Mesothelial cell of epicardium (in vitro differentiated cells): ENCODE measurements at regions not wholly inside any gene's neighbourhood (a gene's known extent, or its start where the extent isn't known, plus 50 kb on each side); places are given as distances from the start of the nearest gene placed in this dataset.

ENCODE experiments used
- DNase-seq, 2 experiments: peaks; one replicate each; pipeline ENCODE4 v3.0.0; 2021; ENCODE audit warnings: low spot score in 2 of 2; ENCODE audit not compliant: unreplicated experiment in 2 of 2
- H3K27ac Mint-ChIP-seq: 2 replicates; pipeline ENCODE4 v1.8.0; 2021; ENCODE audit warnings: mixed read lengths
- H3K27me3 Mint-ChIP-seq: 2 replicates; pipeline ENCODE4 v1.8.0; 2021; ENCODE audit warnings: low read depth, mixed read lengths
- H3K36me3 Mint-ChIP-seq: 2 replicates; pipeline ENCODE4 v1.8.0; 2021; ENCODE audit warnings: mixed read lengths
- H3K4me1 Mint-ChIP-seq: 2 replicates; pipeline ENCODE4 v1.8.0; 2021; ENCODE audit warnings: mixed read lengths
- H3K4me3 Mint-ChIP-seq: 2 replicates; pipeline ENCODE4 v1.8.0; 2021; ENCODE audit warnings: mild to moderate bottlenecking, moderate library complexity, mixed read lengths
- H3K9me3 Mint-ChIP-seq: 2 replicates; pipeline ENCODE4 v1.8.0; 2021; ENCODE audit warnings: mixed read lengths
- TF ChIP-seq, protein P1 (sequence below): fragments of 200-600 bp; sonication (generic); IDR thresholded peaks from one replicate; pipeline ENCODE4 v1.5.0; 2021; ENCODE audit warnings: antibody characterized with exemption; ENCODE audit not compliant: unreplicated experiment

DNA sequence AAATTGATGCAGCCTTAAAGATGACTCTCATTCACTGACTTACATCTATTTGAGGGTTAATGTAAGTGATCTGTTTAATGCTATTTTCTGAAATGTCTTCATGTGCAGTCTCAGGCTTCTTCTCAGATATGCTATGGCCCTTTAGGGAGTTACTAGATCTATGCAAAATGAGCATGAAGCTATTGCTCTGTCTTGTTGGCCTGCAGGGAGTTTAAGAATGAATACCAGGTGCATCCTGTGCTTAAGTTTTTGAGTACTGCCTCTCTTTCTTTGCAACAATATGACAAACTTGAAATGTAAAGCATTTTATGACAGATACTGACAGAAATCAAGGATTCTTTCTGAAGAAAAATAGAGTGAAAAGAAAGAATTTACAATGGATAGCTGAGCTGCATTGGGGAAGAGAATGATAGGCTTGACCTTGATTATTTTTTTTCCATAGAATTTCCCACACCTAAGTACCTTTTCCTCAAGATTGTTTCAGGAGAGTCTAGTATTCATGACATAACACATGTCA is 1058.3 kb upstream of the TMEFF2 start:
- TF ChIP-seq, protein P1, sequence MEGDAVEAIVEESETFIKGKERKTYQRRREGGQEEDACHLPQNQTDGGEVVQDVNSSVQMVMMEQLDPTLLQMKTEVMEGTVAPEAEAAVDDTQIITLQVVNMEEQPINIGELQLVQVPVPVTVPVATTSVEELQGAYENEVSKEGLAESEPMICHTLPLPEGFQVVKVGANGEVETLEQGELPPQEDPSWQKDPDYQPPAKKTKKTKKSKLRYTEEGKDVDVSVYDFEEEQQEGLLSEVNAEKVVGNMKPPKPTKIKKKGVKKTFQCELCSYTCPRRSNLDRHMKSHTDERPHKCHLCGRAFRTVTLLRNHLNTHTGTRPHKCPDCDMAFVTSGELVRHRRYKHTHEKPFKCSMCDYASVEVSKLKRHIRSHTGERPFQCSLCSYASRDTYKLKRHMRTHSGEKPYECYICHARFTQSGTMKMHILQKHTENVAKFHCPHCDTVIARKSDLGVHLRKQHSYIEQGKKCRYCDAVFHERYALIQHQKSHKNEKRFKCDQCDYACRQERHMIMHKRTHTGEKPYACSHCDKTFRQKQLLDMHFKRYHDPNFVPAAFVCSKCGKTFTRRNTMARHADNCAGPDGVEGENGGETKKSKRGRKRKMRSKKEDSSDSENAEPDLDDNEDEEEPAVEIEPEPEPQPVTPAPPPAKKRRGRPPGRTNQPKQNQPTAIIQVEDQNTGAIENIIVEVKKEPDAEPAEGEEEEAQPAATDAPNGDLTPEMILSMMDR: no peak
- no peak for DNase-seq
- H3K27ac Mint-ChIP-seq: no peak overlapping the region

DNA sequence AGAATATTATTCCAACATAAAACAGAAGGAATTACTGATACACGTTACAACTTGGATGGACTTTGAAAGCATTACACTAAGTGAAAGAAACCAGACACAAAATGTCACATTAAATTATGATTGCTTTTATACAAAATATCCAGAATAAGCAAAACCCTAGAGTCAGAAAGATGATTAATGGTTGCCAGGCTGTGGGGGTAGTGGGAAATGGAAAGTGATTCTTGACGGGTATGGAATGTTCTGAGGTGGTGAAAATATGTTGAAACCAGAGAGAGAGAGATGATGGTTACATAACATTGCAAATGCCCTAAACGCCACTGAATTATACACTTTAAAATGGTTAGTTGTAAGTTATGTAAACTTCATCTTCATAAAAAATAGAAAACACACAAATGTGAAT is 1057.2 kb upstream of the TMEFF2 start:
- Mint-ChIP-seq H3K4me3 (no peak overlapping the region), H3K36me3 (no peaks in the 10 kb centered on the region), H3K9me3 (peaks cover 6% of the 10 kb centered on the region), H3K27ac (no peak overlapping the region), H3K27me3 (no peaks in the 10 kb centered on the region), H3K4me1 (peaks cover 3% of the 10 kb centered on the region)
- TF ChIP-seq, protein P1: no peak
- DNase-seq: no peak

More for the DNA sequence above, 1058.3 kb upstream of the TMEFF2 start:
- Mint-ChIP-seq H3K36me3 (no peaks in the 10 kb centered on the region), H3K27me3 (no peaks in the 10 kb centered on the region), H3K9me3 (peaks cover 6% of the 10 kb centered on the region), H3K4me1 (peaks cover 3% of the 10 kb centered on the region), H3K4me3 (no peak overlapping the region)

DNA sequence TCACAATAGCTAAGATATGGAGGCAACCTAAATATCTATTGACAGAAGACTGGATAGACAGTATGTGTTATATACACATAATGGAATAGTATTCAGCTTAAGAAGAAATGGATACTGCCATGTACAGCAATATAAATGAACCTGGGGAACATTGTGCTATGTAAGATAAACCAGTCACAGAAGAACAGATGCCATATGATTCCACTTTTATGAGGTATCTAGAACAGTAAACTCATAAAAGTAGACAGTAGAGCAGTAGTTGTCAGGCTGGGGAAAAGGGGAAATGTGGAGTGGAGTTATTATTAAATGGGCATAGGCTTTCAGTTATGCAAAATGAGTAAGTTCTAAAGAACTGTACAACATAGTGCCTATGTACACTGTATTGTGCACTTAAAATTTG is 1055.7 kb upstream of the TMEFF2 start:
- no peaks in the 10 kb centered on the region for H3K36me3 Mint-ChIP-seq
- DNase-seq: no peak
- no peak overlapping the region for H3K4me3 Mint-ChIP-seq
- no peaks in the 10 kb centered on the region for H3K27me3 Mint-ChIP-seq
- TF ChIP-seq, protein P1: no peak
- no peak overlapping the region for H3K27ac Mint-ChIP-seq
- peaks cover 13% of the 10 kb centered on the region for H3K9me3 Mint-ChIP-seq
- peaks cover 3% of the 10 kb centered on the region for H3K4me1 Mint-ChIP-seq

DNA sequence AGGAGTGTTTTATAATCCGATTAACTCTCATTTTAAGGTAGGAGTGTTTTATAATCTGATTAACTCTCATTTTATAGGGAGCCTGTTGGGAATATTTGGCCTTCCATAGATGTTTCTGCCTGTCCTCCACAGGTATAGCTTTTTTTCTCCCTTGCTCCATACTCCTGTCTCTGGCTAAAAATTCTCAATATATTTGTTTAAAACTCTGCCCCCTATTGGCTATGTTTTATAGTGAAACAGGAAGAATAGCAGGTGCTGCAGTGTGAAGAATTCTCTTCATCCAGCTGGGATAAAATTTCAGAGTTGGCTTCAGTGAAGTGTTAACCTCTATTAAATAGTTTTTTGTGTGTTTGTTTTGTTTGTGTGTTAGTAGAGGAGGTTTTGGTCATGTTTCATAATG is 1046.0 kb upstream of the TMEFF2 start:
- Mint-ChIP-seq H3K4me3 (no peak overlapping the region), H3K36me3 (no peaks in the 10 kb centered on the region), H3K27me3 (no peaks in the 10 kb centered on the region), H3K9me3 (peaks cover 2% of the 10 kb centered on the region), H3K4me1 (no peaks in the 10 kb centered on the region), H3K27ac (no peak overlapping the region)
- TF ChIP-seq, protein P1: peak; percentile 63
- DNase-seq: no peak

DNA sequence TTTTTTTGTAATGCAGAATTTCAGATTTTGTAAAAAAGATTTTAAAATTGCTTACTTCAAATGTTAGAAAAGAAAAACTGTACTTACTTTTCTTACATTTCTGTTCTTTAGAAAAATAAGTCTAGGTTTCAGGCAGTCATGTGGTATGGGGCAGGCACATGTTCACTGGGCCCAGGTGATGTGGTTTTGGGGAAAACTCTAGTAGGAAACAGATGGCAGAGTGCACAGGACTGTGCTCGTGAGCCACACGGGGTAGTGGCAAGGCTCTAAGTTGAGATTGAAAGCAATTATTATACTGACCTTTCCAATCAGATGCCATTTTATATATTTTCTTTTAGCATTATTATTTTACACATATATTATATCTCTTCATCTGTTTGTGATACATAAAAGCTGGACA is 1036.9 kb upstream of the TMEFF2 start:
- no peaks in the 10 kb centered on the region for H3K4me1 Mint-ChIP-seq
- no peaks in the 10 kb centered on the region for H3K36me3 Mint-ChIP-seq
- H3K4me3 Mint-ChIP-seq: no peak overlapping the region
- no peak overlapping the region for H3K27ac Mint-ChIP-seq
- DNase-seq: no peak
- peaks cover 10% of the 10 kb centered on the region for H3K9me3 Mint-ChIP-seq
- H3K27me3 Mint-ChIP-seq: no peaks in the 10 kb centered on the region
- TF ChIP-seq, protein P1: no peak

DNA sequence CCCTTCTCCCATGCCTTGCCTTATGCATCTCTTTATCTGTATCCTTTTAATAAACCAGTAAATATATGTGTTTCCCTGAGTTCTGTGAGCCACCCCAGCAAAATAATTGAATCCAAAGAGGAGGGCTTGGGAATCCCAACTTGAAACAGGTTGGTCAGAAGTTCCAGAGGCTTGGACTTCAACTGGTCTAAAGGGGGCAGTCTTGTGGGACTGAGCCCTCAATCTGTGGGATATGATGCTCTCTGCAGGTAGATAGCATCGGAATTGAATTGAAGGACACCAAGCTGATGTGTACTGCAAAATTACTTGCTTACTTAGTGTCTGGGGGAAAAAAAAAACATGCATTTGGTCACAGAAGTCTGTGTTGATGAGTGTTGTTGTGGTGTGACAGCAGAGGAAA is 1033.5 kb upstream of the TMEFF2 start:
- peaks cover 10% of the 10 kb centered on the region for H3K9me3 Mint-ChIP-seq
- TF ChIP-seq, protein P1: no peak
- H3K27me3 Mint-ChIP-seq: no peaks in the 10 kb centered on the region
- no peaks in the 10 kb centered on the region for H3K4me1 Mint-ChIP-seq
- no peak overlapping the region for H3K27ac Mint-ChIP-seq
- H3K36me3 Mint-ChIP-seq: no peaks in the 10 kb centered on the region
- DNase-seq: no peak
- H3K4me3 Mint-ChIP-seq: no peak overlapping the region
